Ureter (tissue), 1 donor: ENCODE measurements at regions not wholly inside any gene's neighbourhood (a gene's known extent, or its start where the extent isn't known, plus 50 kb on each side); places are given as distances from the start of the nearest gene placed in this dataset.
"Not testable (repeated sequence)": the region's sequence is repeated elsewhere in the genome, so short reads cannot be mapped to it uniquely, and the experiment has no call there.

Source experiments
- DNase-seq: peaks from one replicate; pipeline ENCODE4 v3.0.0-alpha.2; 2020; ENCODE audit warnings: low spot score
- donor health status: DM: yes; HTN: yes; CAD: no.

DNA sequence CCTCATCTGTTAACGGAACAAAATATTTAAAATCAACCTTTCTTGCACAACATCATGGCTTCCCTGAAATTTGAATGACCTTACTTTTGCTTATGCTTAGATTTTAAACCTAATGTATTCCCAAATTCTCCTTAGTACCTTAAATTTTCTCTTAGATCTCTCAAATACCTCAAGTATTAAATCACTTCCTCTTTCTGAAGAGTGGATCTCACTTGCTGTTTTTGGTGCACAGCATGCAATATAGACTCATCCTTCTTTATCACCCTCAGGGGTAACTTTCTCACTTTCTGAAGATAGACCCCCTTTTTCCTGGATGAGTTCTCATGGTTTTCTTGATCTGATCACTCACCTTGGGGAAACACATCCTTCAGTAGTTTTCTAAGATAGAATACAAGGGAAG, 871.7 kb downstream of the DACH1 start:
- no peak for DNase-seq

DNA sequence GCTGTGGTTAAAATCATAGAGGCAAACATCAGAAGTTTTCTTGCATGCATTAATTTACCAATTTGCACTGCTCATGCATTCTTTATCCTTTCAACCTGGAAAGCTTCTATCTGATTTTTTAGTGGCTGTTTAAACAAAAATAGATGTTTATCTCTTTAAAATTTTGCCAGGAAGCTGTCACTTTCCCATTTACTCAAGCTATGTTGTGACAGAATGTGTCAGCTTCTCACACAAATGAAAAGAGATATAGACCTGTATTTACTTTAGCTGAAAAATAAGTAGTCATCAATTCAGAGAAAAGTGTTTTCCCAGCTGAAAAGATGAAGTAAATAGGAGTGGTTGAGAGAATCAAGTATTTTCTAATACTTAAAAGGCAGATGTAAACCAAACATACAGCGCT, 872.8 kb downstream of the DACH1 start:
- DNase-seq: no peak

DNA sequence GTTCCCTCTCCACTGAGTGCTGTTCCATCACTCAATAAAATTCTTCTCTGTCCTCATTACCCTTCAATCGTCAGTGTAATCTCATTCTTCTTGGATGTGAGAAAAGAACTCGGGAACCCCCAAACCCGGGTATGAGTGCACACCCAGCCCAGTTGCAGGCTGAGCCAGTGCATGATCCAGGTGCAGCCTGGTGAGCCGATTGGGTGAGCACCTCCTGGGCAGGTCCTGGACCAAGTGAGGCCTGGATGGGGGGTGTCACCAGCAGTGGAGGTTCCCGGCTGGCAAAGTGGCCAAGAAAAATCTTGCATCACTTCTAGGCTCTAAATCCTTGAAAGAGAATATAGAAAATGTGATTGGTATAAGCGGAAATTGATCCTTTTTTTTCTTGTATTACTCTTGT, 878.8 kb upstream of the KLHL1 start:
- no peak for DNase-seq

DNA sequence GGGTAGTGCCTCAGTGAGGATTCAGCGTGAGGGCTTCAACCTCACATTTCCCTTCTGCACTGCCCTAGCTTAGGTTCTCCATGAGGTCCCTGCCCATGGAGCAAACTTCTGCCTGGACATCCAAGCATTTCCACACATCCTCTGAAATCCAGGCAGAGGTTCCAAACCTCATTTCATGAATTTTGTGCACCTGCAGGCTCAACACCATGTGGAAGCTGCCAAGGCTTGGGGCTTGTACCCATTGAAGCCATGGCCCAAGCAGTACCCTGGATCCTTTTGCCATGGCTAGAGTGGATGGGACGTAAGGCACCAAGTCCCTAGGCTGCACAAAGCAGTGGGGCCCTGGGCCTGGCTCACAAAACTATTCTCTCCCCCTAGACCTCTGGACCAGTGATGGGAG, 877.1 kb upstream of the KLHL1 start:
- DNase-seq: no peak

DNA sequence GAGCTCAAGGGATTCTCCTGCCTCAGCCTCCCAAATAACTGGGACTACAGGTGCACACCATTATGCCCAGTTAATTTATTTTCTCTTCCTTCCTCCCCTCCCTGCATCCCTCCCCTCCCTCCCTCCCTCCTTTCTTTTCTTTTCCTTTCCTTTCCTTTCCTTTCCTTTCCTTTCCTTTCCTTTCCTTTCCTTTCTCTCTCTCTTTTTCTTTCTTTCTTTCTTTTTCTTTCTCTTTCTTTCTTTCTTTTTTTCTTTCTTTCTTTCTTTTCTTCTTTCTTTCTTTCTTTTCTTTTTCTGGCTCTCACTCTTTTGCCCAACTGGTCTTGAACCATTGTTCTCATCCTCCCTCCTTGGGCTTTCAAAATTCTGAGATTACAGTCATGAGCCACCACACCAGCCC, 873.0 kb upstream of the KLHL1 start:
- not testable (repeated sequence) for DNase-seq

DNA sequence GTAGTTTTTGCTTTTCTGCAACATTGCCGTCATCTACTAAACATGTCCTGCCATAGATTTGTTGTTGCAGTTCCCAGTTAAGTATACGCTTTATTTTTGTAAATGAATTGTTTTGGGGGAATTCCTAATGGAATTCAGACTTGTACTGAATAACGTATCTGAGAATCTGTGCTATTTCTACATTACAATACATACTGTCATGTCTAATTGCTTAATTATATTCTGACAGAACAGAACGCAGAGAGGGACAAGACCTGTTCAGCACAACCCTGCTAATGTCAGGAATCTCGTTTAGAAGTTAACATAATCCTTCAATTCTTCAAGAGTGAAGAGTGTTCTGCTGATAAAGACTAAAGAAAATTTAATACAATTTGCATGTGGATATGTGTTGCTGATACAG, 861.1 kb upstream of the KLHL1 start:
- DNase-seq: no peak

DNA sequence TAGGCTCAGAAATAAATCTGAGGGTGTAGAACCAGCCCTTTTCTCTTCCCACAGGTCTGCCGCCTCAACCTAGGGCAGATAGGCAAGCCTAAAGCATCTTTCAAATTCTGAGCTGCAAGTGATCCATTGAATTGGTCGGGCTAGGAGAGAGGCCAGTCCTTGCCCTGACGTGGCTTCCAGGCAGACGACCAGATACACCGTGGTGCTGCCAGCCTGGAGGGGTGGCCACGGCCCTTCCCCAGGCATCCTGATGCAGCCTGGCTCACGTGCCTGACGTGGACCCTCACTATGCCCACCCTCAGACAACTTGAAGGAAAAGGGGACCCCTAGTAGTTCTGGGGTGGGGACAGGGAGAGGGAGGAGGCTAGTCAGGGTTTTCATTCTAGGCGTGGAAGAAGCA, 859.3 kb upstream of the KLHL1 start:
- no peak for DNase-seq

DNA sequence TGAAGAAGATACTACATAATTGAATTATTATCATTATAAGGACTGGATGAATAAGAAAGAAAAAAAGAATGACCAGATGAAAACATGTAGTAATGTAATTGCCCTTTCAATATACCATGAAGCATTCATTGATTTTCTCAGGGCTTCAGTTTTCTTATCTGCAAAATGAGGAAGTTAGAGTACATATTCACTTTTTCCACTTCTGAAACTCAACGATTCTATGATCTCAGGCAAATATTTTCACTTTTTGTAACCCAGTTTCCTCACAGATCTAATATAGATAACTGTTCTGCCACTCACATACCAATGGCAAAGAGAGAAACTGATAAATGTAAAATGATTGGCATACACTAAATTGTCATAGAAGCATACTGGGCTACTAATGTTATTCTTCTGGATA, 856.6 kb upstream of the KLHL1 start:
- no peak for DNase-seq

DNA sequence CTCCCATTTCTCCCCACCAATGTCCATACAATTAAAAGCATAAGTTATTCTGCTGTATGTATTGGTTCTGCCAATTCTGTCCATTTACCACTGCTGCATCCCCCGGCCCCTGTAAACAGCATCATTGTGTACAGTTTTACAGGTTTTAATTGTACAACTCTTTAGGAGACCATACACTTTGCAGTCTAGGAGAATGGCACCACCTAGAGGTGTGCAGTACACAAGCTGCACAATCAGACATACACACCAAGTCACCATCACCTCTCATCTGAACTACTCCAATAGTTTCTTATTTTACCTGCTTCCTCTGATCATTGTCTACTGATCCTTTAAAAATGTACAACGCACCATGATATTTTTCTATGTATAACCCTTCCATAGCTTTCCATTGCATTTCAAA, 855.9 kb upstream of the KLHL1 start:
- no peak for DNase-seq

DNA sequence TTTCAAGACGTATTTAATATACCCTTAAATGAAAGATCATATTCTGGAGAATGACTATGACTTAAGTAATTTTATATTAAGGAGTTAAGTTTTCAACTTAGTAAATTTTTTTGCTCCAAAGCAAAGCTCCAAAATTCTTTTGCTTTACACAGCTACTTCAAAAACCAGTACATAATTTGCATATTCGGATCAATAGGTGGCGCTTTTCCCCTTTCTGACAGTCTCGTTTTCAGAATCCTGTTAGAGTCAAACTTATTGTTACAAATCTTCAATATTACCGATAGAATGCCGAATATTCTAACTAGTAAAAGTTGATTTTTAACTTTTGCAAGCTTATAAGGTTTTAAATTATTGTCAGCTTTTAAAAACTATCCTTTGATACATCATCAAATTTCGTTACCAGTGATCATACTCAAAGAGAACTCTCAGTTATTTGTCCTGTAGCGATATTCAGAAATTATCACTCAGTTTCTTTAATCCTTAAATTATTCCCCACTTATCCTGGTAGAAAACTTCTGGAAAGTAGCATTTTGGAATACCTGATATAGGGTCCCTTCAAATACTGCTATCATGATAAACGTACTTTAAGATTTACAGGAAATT, 852.7 kb upstream of the KLHL1 start:
- DNase-seq: no peak

DNA sequence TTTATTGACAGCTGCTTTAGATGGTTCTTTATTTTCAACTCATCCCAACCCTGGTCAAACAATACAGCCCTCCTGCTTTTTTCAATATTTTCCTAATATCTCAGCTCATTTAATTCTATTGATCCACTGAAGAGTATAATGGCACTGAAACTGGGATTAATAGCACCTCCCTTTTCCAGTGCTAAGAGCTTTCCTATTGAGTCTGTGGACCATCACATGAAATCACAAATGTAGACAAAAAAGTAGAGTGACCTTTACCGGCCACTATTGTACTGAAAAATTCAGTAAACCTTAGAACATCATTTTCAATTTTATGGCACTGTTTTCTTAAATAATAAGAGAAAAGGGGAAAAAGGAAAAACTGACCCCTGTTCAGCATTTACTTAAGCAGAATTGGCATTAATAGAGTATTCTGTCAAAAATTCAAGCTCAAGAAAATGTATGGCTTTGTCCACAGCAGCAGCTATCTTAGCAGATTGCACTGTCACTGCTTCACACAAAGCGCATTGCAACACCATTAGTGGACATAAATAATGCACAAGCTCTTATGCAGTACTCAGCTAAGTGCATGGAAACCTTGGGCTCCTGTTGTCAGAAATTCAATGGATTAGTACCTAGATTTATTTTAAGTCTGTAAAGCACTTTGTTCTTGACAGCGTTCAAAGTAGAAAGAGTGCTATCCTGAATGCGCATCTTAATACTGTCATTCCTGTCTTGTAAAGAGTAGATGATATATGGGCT, 851.0 kb upstream of the KLHL1 start:
- no peak for DNase-seq

DNA sequence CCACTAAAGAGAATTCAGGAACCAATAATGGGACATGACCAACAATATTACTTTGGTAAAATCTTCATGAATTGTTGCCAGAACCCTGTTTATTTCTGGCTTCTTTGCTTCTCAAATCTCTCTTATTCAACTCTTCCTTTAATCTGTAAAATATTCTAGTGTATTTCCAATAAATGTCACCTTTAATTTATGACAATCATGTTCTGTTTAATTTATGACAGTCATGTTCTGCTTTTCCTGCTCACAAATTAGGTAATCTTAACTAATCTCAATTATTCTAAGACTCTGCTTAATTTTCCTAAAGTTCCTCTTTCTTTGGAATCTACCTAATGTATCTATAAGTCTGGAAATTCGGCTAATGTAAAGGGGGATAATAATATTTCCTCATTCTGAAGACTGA, 847.6 kb upstream of the KLHL1 start:
- DNase-seq: no peak

DNA sequence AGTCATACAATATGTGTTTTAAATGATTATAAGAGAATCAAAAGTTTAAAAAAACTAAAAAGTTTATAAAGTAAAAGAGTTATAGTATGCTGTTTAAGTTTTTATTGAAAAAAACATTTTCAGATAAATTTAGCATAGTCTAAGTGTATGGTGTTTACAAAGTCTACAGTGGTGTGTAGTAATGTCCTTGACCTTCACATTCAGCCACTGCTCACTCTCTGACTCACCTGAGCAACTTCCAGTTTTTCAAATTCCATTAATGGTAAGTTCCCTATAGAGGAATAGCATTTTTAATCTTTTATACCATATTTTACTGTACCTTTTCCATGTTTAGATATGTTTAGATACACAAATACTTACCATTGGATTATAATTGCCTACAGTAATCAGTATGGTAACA, 842.4 kb upstream of the KLHL1 start:
- DNase-seq: no peak

DNA sequence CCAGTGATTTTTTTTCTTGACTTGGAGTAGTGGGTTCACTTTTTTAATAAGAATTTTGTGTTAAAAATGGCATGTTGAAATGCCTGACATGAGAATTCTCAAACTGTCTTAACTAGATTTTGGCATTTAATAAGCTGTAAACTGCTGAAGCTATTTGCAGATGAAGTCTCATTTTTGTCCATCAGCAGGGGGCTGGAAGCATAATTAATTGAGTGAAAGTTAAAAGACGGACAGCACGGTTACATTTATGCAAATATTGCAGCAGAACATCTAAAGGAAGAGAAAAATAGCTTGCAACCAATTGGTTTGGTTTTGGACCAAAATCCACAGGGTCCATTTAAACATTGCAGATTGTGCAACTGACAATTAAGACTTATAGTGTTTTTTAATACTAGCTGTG, 837.3 kb upstream of the KLHL1 start:
- DNase-seq: no peak

DNA sequence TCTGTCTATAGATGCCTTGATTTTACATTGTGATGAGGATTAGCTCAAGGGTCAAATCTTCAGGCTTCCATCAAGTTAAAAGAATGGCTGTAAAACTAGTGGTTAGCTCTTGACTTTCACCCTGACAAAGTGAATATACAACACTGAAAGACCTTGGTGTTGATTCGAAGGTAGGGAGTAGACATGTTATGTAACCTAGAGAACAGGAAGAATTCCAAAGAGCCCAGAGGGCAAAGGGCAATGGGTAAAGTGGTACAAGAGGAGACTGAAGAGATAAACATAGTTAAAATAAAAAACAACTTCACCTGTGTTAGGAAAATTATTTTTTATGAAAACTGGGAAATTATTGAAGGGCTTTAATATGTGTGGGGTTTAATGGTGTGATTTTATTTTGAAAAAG, 833.2 kb upstream of the KLHL1 start:
- DNase-seq: no peak

DNA sequence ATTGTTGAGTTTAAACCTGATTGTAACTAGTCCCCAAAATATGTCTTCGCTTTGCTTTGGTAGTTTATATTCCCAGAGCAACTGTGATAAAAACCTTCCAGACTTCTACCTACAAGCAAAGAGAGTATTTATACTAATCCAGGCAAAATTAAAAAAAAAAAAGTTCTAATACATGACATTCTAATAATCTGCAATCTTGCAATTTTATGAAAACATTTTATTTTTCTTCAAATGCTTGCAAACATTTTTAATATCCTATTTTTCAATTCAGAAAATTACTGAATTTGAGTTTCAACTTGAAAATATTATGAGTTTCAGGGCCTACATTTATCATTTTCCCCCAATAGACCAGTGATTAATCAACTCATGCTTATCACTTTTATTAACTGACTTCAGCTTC, 830.2 kb upstream of the KLHL1 start:
- no peak for DNase-seq

DNA sequence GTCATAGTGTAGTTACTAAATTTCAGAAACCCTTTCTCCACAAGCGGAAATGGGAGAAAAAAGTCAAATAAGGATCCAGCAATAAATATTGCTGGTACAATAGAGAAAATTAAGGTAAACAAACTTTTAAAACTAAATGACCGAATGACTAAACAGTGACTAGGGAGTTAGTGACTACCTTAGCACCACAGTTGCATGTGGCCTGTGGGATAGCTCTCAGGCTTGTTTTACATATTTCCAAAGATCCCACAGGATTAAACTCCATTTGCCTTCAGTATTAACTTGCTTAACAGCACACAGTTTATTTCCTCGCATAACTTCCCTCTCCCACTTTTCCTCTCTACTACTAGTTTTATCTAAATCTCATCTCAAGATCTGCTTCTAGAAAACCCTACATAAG, 824.3 kb upstream of the KLHL1 start:
- DNase-seq: no peak

DNA sequence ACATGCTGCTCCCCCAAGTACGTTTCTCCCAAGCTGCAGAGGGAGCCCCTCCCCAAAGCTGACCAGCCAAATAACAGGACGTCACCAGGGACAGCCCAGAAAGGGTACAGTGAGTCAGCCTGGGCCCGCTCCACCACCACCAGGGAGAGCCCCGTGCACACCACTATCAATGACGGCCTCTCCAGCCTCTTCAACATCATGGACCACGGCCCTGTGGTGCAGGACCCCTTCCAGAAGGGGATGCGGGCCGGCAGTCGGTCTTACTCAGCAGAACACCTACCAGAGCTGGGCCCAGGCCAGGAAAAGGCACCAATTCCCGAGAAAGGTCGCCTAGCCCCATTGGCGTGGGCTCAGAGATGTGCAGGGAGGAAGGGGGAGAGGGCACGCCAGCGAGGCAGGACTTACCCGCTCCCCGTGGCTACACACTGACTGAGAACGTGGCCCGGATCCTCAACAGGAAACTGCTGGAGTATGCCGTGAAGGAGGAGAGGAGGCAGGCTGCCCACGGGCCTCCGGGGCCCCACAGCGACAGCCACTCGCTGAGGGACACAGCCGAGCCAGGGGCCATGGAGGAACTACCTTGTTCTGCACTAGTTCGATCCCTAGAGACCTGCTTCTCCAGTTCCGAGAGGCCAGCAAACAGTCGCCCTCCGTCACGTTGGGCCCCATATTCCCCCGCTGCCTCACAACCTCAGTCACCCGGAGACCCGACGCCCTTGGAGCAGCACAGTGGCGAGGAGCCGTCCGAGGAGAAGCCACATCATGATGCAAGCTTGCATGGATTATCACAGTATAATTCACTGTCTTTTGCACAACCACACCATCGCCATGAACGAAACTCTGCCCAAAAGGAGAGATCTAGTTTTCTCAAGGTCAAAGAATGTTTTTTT, 815.9 kb upstream of the KLHL1 start:
- peak; percentile 33 for DNase-seq

DNA sequence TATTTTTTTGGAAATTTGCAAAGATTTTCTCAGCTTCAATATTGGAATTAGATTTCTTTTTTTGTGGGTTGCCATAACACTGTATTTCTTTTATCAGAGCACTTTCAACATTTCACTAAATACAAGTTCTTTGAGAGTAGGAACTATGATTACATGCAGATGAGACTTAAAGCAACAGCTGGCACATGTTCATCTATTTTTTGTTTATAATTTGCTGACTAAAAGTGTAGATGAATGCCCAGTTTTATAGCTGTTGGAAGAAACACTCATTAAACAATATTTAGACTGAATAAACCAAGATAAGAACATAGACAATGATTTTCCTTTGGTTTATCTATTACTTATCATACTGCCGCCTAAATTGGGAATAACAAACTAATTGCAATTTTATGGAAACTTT, 803.0 kb upstream of the KLHL1 start:
- DNase-seq: no peak

DNA sequence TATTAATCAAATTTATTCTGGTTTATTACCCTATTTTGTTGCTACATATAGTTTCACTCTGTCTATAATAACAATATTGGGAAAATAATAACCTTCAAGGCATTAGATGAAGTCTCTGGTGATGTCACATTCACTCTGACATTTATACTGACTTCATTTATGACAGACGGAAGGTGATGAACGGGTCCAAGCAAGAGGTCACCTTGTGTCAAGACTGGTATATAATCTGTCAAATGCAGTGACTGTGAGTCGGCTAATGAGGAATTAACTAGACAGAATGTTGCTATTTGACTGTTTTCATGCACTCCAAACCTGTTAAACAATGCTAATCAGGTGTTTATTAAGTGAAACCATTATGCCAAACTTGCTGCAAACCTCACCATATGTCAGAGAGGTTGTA, 800.5 kb upstream of the KLHL1 start:
- no peak for DNase-seq

DNA sequence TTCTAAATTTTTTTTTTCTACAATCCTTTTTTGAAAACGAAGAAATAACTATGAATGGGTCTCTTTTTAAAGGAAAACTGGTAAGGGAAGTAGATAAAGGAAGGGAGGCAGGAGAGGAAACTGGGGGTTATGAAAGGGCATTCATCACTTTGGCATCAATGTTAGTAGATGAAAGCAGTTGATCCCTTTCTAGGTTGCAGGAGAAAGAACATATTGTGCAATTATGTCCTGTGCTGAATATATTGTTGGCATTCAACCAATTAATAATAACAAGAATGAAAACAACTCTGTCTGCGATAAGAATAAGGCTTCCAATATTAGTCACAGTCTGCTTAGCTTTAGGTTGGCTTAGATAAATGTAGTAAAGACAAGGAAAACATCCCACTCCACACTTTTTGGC, 796.8 kb upstream of the KLHL1 start:
- no peak for DNase-seq

DNA sequence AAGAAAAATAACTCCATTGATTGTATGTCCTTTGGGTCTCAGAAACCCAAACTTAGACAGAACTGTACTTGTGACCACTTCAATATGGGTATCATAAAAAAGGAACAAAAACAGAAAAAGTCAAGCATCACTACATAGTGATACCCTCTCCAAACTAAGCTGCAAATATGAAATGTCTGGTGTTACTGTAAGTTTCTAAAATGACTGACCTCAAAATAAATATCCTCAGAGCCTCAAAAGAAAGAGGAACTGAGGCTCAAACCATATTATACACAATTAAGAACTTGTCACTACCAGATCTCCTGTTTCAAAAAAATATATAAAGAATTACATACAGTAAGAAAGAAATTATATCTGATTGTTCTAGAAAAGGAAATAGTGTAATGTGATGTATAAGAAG, 787.9 kb upstream of the KLHL1 start:
- no peak for DNase-seq

DNA sequence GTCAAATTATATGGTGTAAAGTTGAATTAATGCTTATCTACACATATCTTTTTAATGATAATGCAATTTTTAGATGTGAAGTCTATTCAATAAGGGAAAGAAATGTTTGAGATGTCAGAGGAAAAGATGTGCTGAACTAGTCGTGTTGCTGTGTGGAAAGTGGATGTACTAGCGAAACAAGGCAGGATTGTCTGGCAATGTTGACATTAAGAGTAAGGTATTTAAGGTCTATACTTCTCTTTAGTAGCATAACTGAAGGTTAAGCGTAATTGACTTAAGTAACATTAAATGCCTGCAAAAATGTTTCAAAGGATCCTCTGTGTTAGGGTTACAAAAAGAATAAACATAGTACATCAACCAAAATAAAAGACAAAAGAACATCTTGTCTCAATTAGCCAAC, 787.3 kb upstream of the KLHL1 start:
- no peak for DNase-seq
